ENCODE measurements at regions not wholly inside any gene's neighbourhood (a gene's known extent, or its start where the extent isn't known, plus 50 kb on each side); places are given as distances from the start of the nearest gene placed in this dataset.

DNA sequence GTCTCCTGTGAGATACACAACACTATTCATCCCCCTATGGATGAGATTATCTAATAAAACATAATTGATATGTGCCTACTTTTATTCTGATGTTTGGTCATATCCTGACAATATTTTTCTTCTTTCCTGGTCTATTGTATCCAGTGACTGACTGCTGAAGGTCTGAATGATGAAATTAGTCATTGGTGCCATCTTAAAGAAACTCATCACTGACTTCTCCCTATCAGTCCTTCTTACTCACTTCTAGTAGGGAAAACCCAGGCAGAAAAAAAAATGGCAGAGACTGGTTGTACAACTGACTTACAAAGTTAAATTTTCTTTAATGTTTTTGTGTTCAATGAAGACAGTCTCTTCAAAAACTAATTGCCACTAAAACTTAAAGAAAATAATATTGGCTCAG lies 377.4 kb downstream of the HTR7 start:
- no peak overlapping the region for H2AFZ ChIP-seq (ENCODE audit: control insufficient read depth, low read length)
- no peaks in the 10 kb centered on the region for H3K36me3 ChIP-seq (ENCODE audit: control insufficient read depth in 2 of 2, extremely low read depth in 1 of 2, insufficient read depth in 2 of 2, low read length in 2 of 2)
- no peak overlapping the region for H3K9ac ChIP-seq (ENCODE audit: control insufficient read depth, extremely low read depth, insufficient read depth, low read length)
- dilution Hi-C loops (cut with MboI; ENCODE audit: extremely low pct_ligation_motif_present, low sequenced_read_pairs) = no loop called here
- FAIRE-seq (no peak), DNase-seq (ENCODE audit: low read depth, low spot score) (no peak)
- TF ChIP-seq, protein P1, sequence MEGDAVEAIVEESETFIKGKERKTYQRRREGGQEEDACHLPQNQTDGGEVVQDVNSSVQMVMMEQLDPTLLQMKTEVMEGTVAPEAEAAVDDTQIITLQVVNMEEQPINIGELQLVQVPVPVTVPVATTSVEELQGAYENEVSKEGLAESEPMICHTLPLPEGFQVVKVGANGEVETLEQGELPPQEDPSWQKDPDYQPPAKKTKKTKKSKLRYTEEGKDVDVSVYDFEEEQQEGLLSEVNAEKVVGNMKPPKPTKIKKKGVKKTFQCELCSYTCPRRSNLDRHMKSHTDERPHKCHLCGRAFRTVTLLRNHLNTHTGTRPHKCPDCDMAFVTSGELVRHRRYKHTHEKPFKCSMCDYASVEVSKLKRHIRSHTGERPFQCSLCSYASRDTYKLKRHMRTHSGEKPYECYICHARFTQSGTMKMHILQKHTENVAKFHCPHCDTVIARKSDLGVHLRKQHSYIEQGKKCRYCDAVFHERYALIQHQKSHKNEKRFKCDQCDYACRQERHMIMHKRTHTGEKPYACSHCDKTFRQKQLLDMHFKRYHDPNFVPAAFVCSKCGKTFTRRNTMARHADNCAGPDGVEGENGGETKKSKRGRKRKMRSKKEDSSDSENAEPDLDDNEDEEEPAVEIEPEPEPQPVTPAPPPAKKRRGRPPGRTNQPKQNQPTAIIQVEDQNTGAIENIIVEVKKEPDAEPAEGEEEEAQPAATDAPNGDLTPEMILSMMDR (optimal IDR thresholded peaks at IDR 0.05 in 1 of 3, IDR thresholded peaks at IDR 0.05 in 1 of 3, conservative IDR thresholded peaks at IDR 0.05 in 1 of 3; ENCODE audit: extremely low read depth in 1 of 3, insufficient read depth in 2 of 3, low read length in 3 of 3) = no peak
- no peak for TF ChIP-seq EZH2 (IDR thresholded peaks at IDR 0.05; ENCODE audit: low read length)
- no peaks in the 10 kb centered on the region for H4K20me1 ChIP-seq (ENCODE audit: control insufficient read depth, extremely low read depth, insufficient read depth, low read length)
- H3K9me3 ChIP-seq (ENCODE audit: control insufficient read depth, low read depth, low read length) = no peaks in the 10 kb centered on the region
- H3K27ac ChIP-seq (ENCODE audit: control insufficient read depth, insufficient read depth, low read length) = no peak overlapping the region
- no peaks in the 10 kb centered on the region for H3K9me1 ChIP-seq (ENCODE audit: control insufficient read depth, extremely low read depth, insufficient read depth, low read length)
- no peaks in the 10 kb centered on the region for H3K79me2 ChIP-seq (ENCODE audit: control insufficient read depth, insufficient read depth, low read length)
- no peak overlapping the region for H3K4me2 ChIP-seq (ENCODE audit: control insufficient read depth, extremely low read depth, insufficient read depth, low read depth, low read length)
- H3K27me3 ChIP-seq (ENCODE audit: control insufficient read depth, extremely low read depth, insufficient read depth, low read length) = no peaks in the 10 kb centered on the region
- peaks cover 11% of the 10 kb centered on the region for H3K4me1 ChIP-seq (ENCODE audit: control insufficient read depth, extremely low read depth, insufficient read depth, low read length)
- H3K4me3 ChIP-seq (ENCODE audit: control insufficient read depth in 2 of 3, extremely low read depth in 1 of 3, insufficient read depth in 2 of 3, low read depth in 1 of 3, low read length in 3 of 3) = no peak overlapping the region

DNA sequence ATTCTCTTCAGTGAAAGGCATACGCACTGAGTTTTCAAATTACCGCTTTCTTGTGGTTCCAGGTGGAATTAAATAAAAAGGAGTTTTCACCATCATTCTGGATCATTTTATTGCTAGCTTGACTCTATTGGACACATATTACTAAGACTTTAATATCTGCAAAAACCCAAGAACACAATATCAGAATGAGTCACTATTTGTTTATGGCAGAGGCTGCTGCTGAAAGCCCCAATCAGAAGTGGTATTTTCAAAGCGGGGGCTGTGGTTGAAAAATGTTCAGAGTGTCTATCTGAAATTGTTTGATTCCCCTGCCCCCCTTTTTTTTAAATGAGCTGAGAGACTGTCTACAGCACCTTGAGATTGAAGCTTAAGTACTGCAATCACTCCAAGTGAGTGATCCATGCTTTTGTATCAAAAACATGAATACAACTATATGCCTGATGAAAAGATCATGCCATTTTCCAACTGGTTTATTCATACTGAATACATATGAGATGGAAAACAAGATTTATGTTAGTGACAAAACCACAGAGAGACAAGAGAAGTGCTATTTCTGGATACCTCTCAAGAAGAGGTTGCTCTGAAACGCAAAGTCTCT lies 376.4 kb downstream of the HTR7 start:
- Histone ChIP-seq H3K9ac (ENCODE audit: control insufficient read depth, extremely low read depth, insufficient read depth, low read length) (no peak overlapping the region), H3K4me2 (ENCODE audit: control insufficient read depth, extremely low read depth, insufficient read depth, low read depth, low read length) (no peak overlapping the region), H3K27me3 (ENCODE audit: control insufficient read depth, extremely low read depth, insufficient read depth, low read length) (no peaks in the 10 kb centered on the region), H3K4me1 (ENCODE audit: control insufficient read depth, extremely low read depth, insufficient read depth, low read length) (peaks cover 11% of the 10 kb centered on the region), H3K79me2 (ENCODE audit: control insufficient read depth, insufficient read depth, low read length) (no peaks in the 10 kb centered on the region), H3K9me1 (ENCODE audit: control insufficient read depth, extremely low read depth, insufficient read depth, low read length) (no peaks in the 10 kb centered on the region), H3K36me3 (ENCODE audit: control insufficient read depth in 2 of 2, extremely low read depth in 1 of 2, insufficient read depth in 2 of 2, low read length in 2 of 2) (no peaks in the 10 kb centered on the region), H2AFZ (ENCODE audit: control insufficient read depth, low read length) (no peak overlapping the region), H3K9me3 (ENCODE audit: control insufficient read depth, low read depth, low read length) (no peaks in the 10 kb centered on the region), H3K4me3 (ENCODE audit: control insufficient read depth in 2 of 3, extremely low read depth in 1 of 3, insufficient read depth in 2 of 3, low read depth in 1 of 3, low read length in 3 of 3) (no peak overlapping the region), H4K20me1 (ENCODE audit: control insufficient read depth, extremely low read depth, insufficient read depth, low read length) (no peaks in the 10 kb centered on the region), H3K27ac (ENCODE audit: control insufficient read depth, insufficient read depth, low read length) (no peak overlapping the region)
- DNase-seq (ENCODE audit: low read depth, low spot score) (no peak), FAIRE-seq (no peak)
- dilution Hi-C loops (cut with MboI; ENCODE audit: extremely low pct_ligation_motif_present, low sequenced_read_pairs) = no loop called here
- TF ChIP-seq, protein P1 (optimal IDR thresholded peaks at IDR 0.05 in 1 of 3, IDR thresholded peaks at IDR 0.05 in 1 of 3, conservative IDR thresholded peaks at IDR 0.05 in 1 of 3; ENCODE audit: extremely low read depth in 1 of 3, insufficient read depth in 2 of 3, low read length in 3 of 3) = no peak
- TF ChIP-seq EZH2 (IDR thresholded peaks at IDR 0.05; ENCODE audit: low read length) = no peak
